ENCODE measurements at regions not wholly inside any gene's neighbourhood (a gene's known extent, or its start where the extent isn't known, plus 50 kb on each side); places are given as distances from the start of the nearest gene placed in this dataset.
"Not testable (repeated sequence)": the region's sequence is repeated elsewhere in the genome, so short reads cannot be mapped to it uniquely, and the experiment has no call there.

DNA sequence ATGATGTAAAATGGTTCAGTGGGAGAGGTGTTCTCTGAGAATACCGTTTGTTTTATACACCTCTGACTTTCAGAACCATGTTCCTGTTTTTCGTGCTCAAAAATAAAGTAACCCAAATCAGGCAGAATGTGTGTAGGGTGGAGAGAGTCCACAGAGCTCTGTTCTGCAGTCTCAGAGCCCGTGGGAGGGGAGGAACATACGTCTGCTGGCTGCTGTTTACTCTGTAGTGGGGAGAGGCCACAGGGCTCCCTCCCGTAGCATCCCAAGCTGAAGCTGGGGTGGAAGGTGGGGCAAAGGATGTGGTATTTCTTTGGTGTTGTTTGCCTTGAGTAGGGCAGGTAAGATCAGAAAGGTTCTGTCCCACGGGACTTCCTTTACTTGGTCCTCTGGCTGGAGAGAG, 348.5 kb downstream of the DNAH5 start:
- Histone ChIP-seq H3K27me3 (ENCODE audit: control insufficient read depth, insufficient read depth, low read length) (no peaks in the 10 kb centered on the region), H3K9ac (ENCODE audit: low read length) (no peak overlapping the region), H3K36me3 (ENCODE audit: control insufficient read depth, low read depth, low read length) (no peaks in the 10 kb centered on the region), H3K4me3 (ENCODE audit: low read length) (no peak overlapping the region), H3K9me3 (ENCODE audit: control insufficient read depth, low read depth, low read length) (peaks cover 4% of the 10 kb centered on the region), H3K4me1 (ENCODE audit: control insufficient read depth, low read depth, low read length) (no peaks in the 10 kb centered on the region), H3K27ac (ENCODE audit: low read length) (no peak overlapping the region)

DNA sequence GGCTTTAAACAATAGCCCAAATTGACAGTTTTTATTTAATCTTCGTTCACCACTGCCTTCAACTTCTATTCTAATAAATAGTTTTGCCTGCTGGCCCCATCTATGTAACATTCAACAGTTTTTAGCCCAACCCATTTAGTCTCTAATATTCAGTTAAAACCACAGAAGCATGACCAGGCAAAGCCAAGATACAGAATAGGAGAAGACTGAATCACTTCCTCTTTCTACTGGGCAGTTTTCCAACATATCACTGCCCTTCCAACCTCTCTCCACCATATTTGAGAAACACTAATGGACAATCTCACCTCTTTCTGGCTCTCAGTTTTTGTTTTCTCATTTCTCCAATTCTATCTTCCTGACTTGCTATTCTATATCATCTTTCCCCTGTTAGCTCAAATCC, 352.9 kb downstream of the DNAH5 start:
- Histone ChIP-seq H3K4me1 (ENCODE audit: control insufficient read depth, low read depth, low read length) (no peaks in the 10 kb centered on the region), H3K9me3 (ENCODE audit: control insufficient read depth, low read depth, low read length) (no peaks in the 10 kb centered on the region), H3K27ac (ENCODE audit: low read length) (no peak overlapping the region), H3K4me3 (ENCODE audit: low read length) (no peak overlapping the region), H3K36me3 (ENCODE audit: control insufficient read depth, low read depth, low read length) (no peaks in the 10 kb centered on the region), H3K27me3 (ENCODE audit: control insufficient read depth, insufficient read depth, low read length) (no peaks in the 10 kb centered on the region), H3K9ac (ENCODE audit: low read length) (no peak overlapping the region)

DNA sequence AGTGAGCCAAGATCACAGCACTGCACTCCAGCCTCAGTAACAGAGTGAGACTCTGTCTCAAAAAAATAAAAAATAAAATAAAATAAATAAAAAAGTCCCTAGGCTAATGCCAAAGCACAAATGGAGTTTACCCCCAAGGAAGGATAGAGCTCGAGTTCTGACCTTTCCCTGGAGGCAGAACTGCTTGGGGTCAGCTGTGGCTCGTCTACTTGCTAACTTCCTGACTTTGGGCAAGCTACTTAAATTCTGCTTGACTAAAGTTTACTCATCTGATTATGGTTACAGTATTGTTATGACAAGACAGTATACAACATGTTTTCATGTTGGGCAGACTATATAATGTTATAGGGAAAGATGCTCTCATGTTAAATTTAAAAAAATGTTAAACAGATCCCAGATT, 359.2 kb downstream of the DNAH5 start:
- H3K27me3 ChIP-seq (ENCODE audit: control insufficient read depth, insufficient read depth, low read length): no peaks in the 10 kb centered on the region
- H3K4me1 ChIP-seq (ENCODE audit: control insufficient read depth, low read depth, low read length): no peaks in the 10 kb centered on the region
- no peaks in the 10 kb centered on the region for H3K9me3 ChIP-seq (ENCODE audit: control insufficient read depth, low read depth, low read length)
- no peaks in the 10 kb centered on the region for H3K36me3 ChIP-seq (ENCODE audit: control insufficient read depth, low read depth, low read length)
- H3K27ac ChIP-seq (ENCODE audit: low read length): no peak overlapping the region
- H3K4me3 ChIP-seq (ENCODE audit: low read length): no peak overlapping the region
- no peak overlapping the region for H3K9ac ChIP-seq (ENCODE audit: low read length)

DNA sequence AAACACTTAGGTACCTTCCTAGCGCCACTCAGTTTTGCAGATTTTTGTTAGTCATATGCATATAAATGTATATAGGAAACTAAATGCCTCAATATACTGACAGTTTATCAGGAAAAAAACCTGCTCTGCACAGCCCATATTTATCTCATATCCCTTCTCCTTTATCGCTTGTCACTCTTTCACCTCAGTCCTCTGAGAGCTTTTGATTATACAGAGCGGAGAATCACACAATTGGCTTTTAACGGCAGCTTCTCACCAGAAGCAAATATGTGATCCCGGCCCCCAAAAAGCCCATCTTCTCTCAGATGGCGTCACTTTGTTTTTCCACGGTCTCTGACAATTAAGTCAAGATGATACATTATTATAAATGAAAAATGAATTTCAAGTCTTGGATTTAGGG, 362.6 kb downstream of the DNAH5 start:
- Histone ChIP-seq H3K9ac (ENCODE audit: low read length) (no peak overlapping the region), H3K4me1 (ENCODE audit: control insufficient read depth, low read depth, low read length) (no peaks in the 10 kb centered on the region), H3K4me3 (ENCODE audit: low read length) (no peak overlapping the region), H3K9me3 (ENCODE audit: control insufficient read depth, low read depth, low read length) (no peaks in the 10 kb centered on the region), H3K36me3 (ENCODE audit: control insufficient read depth, low read depth, low read length) (no peaks in the 10 kb centered on the region), H3K27ac (ENCODE audit: low read length) (no peak overlapping the region), H3K27me3 (ENCODE audit: control insufficient read depth, insufficient read depth, low read length) (no peaks in the 10 kb centered on the region)

DNA sequence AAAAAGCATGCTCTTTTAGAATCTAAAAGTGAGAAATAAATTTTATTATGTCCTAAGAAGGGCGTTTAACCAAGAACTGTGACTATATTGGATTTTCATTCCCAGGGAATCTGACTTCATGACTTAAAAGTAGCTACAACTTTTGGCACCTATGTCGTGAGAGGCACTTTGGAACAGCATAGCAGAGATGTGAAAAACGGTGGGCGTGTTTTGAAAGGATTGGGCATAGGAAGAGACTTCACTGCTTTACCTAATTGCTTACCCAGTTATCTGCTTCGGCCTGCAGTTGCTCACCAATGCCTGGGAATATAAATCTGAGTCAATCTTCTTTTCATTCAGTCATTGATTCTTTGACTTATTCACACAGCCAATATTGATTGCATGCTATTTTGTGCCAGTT, 363.4 kb downstream of the DNAH5 start:
- Histone ChIP-seq H3K27ac (ENCODE audit: low read length) (no peak overlapping the region), H3K4me3 (ENCODE audit: low read length) (no peak overlapping the region), H3K36me3 (ENCODE audit: control insufficient read depth, low read depth, low read length) (no peaks in the 10 kb centered on the region), H3K9me3 (ENCODE audit: control insufficient read depth, low read depth, low read length) (no peaks in the 10 kb centered on the region), H3K4me1 (ENCODE audit: control insufficient read depth, low read depth, low read length) (no peaks in the 10 kb centered on the region), H3K27me3 (ENCODE audit: control insufficient read depth, insufficient read depth, low read length) (no peaks in the 10 kb centered on the region), H3K9ac (ENCODE audit: low read length) (no peak overlapping the region)

DNA sequence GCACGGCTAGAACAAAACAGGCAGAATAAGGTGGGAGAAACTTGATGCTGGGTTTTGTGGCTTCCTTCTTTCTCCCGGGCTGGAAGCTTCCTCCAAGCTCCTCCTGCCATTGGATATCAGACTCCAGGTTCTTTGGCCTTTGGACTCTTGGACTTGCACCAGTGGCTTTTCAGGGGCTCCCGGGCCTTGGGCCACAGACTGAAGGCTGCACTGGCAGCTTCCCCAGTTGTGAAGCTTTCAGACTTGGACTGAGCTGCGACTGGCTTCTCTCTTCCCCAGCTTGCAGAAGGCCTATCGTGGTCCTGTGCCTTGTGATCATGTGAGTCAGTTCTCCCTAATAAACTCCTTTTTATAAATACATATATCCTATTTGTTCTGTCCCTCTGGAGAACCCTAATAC, 364.4 kb downstream of the DNAH5 start:
- Histone ChIP-seq H3K9ac (ENCODE audit: low read length) (no peak overlapping the region), H3K27ac (ENCODE audit: low read length) (no peak overlapping the region), H3K9me3 (ENCODE audit: control insufficient read depth, low read depth, low read length) (no peaks in the 10 kb centered on the region), H3K27me3 (ENCODE audit: control insufficient read depth, insufficient read depth, low read length) (no peaks in the 10 kb centered on the region), H3K36me3 (ENCODE audit: control insufficient read depth, low read depth, low read length) (no peaks in the 10 kb centered on the region), H3K4me1 (ENCODE audit: control insufficient read depth, low read depth, low read length) (no peaks in the 10 kb centered on the region), H3K4me3 (ENCODE audit: low read length) (no peak overlapping the region)

DNA sequence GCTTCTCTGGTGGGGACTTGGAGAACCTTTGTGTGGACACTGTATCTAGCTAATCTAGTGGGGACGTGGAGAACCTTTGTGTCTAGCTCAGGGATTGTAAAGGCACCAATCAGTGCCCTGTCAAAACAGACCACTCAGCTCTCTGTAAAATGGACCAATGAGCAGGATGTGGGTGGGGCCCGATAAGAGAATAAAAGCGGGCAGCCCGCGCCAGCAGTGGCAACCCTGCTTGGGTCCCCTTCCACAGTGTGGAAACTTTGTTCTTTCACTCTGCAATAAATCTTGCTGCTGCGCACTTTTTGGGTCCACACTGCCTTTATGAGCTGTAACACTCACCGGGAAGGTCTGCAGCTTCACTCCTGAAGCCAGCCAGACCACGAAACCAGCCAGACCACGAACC, 365.4 kb downstream of the DNAH5 start:
- H3K4me3 ChIP-seq (ENCODE audit: low read length); H3K9ac ChIP-seq (ENCODE audit: low read length); H3K36me3 ChIP-seq (ENCODE audit: control insufficient read depth, low read depth, low read length); H3K9me3 ChIP-seq (ENCODE audit: control insufficient read depth, low read depth, low read length); H3K27ac ChIP-seq (ENCODE audit: low read length); H3K27me3 ChIP-seq (ENCODE audit: control insufficient read depth, insufficient read depth, low read length); H3K4me1 ChIP-seq (ENCODE audit: control insufficient read depth, low read depth, low read length): not testable (repeated sequence)

DNA sequence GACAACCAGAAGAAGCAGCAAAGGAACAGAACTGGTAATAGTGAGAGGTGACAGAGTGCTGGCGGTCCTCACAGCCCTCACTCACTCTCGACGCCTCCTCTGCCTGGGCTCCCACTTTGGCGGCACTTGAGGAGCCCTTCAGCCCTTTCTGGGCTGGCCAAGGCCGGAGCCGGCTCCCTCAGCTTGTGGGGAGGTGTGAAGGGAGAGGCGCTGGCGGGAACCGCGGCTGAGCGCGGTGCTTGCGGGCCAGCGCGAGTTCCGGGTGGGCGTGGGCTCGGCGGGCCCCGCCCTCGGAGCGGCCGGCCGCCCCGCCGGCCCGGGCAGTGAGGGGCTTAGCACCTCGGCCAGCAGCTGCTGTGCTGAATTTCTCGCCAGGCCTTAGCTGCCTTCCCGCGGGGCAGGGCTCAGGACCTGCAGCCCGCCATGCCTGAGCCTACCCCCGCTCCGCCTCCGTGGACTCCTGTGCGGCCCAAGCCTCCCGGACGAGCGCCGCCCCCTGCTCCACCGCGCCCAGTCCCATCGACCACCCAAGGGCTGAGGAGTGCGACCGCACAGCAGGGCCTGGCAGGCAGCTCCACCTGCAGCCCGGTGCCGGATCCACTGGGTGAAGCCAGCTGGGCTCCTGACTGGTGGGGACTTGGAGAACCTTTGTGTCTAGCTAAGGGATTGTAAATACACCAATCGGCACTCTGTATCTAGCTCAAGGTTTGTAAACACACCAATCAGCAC, 366.0 kb downstream of the DNAH5 start:
- not testable (repeated sequence) for H3K36me3 ChIP-seq (ENCODE audit: control insufficient read depth, low read depth, low read length); H3K4me3 ChIP-seq (ENCODE audit: low read length); H3K4me1 ChIP-seq (ENCODE audit: control insufficient read depth, low read depth, low read length); H3K27ac ChIP-seq (ENCODE audit: low read length); H3K27me3 ChIP-seq (ENCODE audit: control insufficient read depth, insufficient read depth, low read length); H3K9ac ChIP-seq (ENCODE audit: low read length); H3K9me3 ChIP-seq (ENCODE audit: control insufficient read depth, low read depth, low read length)

DNA sequence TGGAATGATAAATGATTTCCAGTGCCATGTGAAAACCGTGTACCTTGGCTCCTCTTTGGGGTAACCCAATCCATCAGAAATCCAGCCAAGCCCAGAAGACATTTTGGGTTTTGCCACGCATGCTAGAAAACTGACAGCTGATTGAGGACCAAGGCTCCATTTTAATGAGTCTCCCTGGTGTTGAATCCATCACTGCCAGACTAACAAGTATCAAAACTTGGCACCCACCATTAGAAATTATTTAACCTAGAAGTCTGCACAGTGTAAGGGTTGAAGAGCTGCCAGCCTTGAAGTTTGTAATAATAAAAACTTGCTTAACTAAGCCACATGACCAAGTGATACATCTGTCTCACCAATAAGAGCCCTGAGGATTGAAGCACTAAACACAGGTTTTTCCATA, 369.9 kb downstream of the DNAH5 start:
- no peaks in the 10 kb centered on the region for H3K4me1 ChIP-seq (ENCODE audit: control insufficient read depth, low read depth, low read length)
- H3K27ac ChIP-seq (ENCODE audit: low read length): no peak overlapping the region
- no peaks in the 10 kb centered on the region for H3K27me3 ChIP-seq (ENCODE audit: control insufficient read depth, insufficient read depth, low read length)
- no peaks in the 10 kb centered on the region for H3K9me3 ChIP-seq (ENCODE audit: control insufficient read depth, low read depth, low read length)
- H3K36me3 ChIP-seq (ENCODE audit: control insufficient read depth, low read depth, low read length): no peaks in the 10 kb centered on the region
- no peak overlapping the region for H3K9ac ChIP-seq (ENCODE audit: low read length)
- no peak overlapping the region for H3K4me3 ChIP-seq (ENCODE audit: low read length)

DNA sequence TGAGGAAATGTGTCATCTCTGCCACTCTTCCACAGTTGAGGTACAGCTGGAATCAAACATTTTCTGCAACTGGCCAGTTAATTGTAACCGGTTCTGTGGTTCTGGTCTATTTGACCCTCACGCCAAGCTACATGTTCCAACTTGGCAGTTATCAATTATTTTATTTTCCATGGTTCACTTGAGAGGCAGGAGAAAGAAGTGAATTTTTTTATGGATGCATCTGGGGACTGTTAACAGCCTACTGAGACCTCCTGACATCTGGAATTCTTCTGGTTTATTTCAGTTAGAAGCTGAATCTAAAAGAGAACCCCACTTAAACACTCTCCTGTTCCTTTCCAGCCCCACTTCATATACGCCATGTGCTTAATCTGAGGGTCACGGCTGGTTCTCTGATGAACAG, 372.3 kb downstream of the DNAH5 start:
- H3K4me3 ChIP-seq (ENCODE audit: low read length): no peak overlapping the region
- no peak overlapping the region for H3K27ac ChIP-seq (ENCODE audit: low read length)
- H3K9me3 ChIP-seq (ENCODE audit: control insufficient read depth, low read depth, low read length): no peaks in the 10 kb centered on the region
- H3K27me3 ChIP-seq (ENCODE audit: control insufficient read depth, insufficient read depth, low read length): no peaks in the 10 kb centered on the region
- H3K4me1 ChIP-seq (ENCODE audit: control insufficient read depth, low read depth, low read length): no peaks in the 10 kb centered on the region
- no peak overlapping the region for H3K9ac ChIP-seq (ENCODE audit: low read length)
- no peaks in the 10 kb centered on the region for H3K36me3 ChIP-seq (ENCODE audit: control insufficient read depth, low read depth, low read length)

DNA sequence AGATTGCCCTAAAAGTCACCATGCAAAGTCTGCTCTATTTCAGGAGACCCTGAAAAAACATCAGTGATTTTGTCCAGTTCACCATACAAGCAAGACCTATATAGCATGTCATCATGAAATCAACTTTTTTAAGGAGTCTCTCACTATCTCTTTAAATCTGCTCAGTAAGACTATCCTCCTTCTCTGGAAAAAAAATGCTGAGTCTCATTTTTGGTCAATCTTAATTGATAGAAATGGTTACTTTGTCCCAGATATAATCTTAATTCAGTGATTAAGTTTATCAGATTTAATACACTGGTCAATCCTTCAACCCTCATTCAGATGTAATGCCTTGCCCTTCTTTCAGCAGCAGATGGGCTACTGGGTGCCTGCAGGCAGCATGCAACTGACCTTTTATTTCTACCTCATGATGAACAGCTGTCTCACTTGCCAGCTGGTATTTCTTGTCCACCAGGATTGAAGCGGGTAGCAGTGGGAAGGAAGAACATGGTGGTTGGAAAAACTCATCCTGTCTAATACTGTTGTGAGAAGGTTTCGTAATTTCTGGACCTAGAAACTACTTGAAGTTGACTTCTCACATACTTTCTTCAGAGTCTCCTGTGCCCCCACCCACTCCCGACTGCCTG, 375.3 kb downstream of the DNAH5 start:
- Histone ChIP-seq H3K4me1 (ENCODE audit: control insufficient read depth, low read depth, low read length) (no peaks in the 10 kb centered on the region), H3K36me3 (ENCODE audit: control insufficient read depth, low read depth, low read length) (no peaks in the 10 kb centered on the region), H3K4me3 (ENCODE audit: low read length) (no peak overlapping the region)

DNA sequence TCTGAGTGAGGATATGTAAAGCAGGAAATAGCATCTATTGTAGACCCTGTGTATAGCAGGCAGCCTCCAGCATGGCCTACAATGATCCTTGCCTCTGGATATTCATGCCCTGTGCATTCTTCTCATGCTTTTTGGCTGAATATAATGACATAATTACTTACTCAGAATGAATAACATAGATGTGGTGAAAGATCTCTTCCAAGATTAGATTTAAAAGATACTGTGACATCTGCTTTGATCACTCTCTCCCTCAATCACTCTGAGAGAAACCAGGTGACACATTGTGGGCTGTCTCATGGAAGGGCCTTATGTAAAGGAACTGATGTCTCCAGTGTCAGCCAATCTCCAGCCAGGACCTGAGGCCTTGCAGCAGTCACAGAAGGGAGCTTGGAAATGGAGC, 376.7 kb downstream of the DNAH5 start:
- H3K4me3 ChIP-seq (ENCODE audit: low read length): no peak overlapping the region
- H3K27me3 ChIP-seq (ENCODE audit: control insufficient read depth, insufficient read depth, low read length): no peaks in the 10 kb centered on the region
- no peaks in the 10 kb centered on the region for H3K36me3 ChIP-seq (ENCODE audit: control insufficient read depth, low read depth, low read length)
- H3K4me1 ChIP-seq (ENCODE audit: control insufficient read depth, low read depth, low read length): no peaks in the 10 kb centered on the region
- no peak overlapping the region for H3K27ac ChIP-seq (ENCODE audit: low read length)
- H3K9me3 ChIP-seq (ENCODE audit: control insufficient read depth, low read depth, low read length): no peaks in the 10 kb centered on the region
- H3K9ac ChIP-seq (ENCODE audit: low read length): no peak overlapping the region

More for the DNA sequence above, 375.3 kb downstream of the DNAH5 start:
- Histone ChIP-seq H3K9ac (ENCODE audit: low read length) (no peak overlapping the region), H3K27me3 (ENCODE audit: control insufficient read depth, insufficient read depth, low read length) (no peaks in the 10 kb centered on the region), H3K9me3 (ENCODE audit: control insufficient read depth, low read depth, low read length) (no peaks in the 10 kb centered on the region), H3K27ac (ENCODE audit: low read length) (no peak overlapping the region)

All from iPS-18a (cell line).